MM.1S (cell line): ENCODE measurements at regions not wholly inside any gene's neighbourhood (a gene's known extent, or its start where the extent isn't known, plus 50 kb on each side); places are given as distances from the start of the nearest gene placed in this dataset.

Source experiments
- DNase-seq: peaks from one replicate; pipeline ENCODE4 v3.0.0-alpha.2; 2015
- H2AFZ ChIP-seq: fragments of 300-600 bp; sonication (generic); 2 replicates; pipeline ENCODE4 v1.6.0; 2016; ENCODE audit warnings: antibody characterized with exemption, low read length
- H3F3A ChIP-seq: fragments of 300-600 bp; sonication (generic); 2 replicates; pipeline ENCODE4 v1.6.1; 2016; ENCODE audit warnings: mild to moderate bottlenecking, antibody characterized with exemption, low read length, moderate library complexity, mixed read lengths; ENCODE audit not compliant: insufficient read depth
- H3K27ac ChIP-seq: fragments of 300-600 bp; sonication (generic); 2 replicates; pipeline ENCODE4 v1.5.1; 2016; ENCODE audit warnings: mild to moderate bottlenecking, low read length
- H3K27me3 ChIP-seq: fragments of 300-600 bp; sonication (generic); replicated peaks from 2 replicates; pipeline ENCODE4 v1.6.0; 2016; ENCODE audit warnings: low read length; ENCODE audit not compliant: insufficient read depth
- H3K36me3 ChIP-seq: fragments of 300-600 bp; sonication (generic); replicated peaks from 2 replicates; pipeline ENCODE4 v1.6.1; 2016; ENCODE audit warnings: mild to moderate bottlenecking, low read length, mixed read lengths; ENCODE audit not compliant: insufficient read depth
- H3K4me1 ChIP-seq: fragments of 300-600 bp; sonication (generic); 2 replicates; pipeline ENCODE4 v1.6.1; 2016; ENCODE audit warnings: low read length, mixed read lengths
- H3K4me2 ChIP-seq: fragments of 300-600 bp; sonication (generic); 2 replicates; pipeline ENCODE4 v1.6.0; 2016; ENCODE audit warnings: low read depth, low read length
- H3K4me3 ChIP-seq: fragments of 300-600 bp; sonication (generic); 2 replicates; pipeline ENCODE4 v1.5.1; 2016; ENCODE audit warnings: low read length, mixed read lengths
- H3K79me2 ChIP-seq: fragments of 300-600 bp; sonication (generic); 2 replicates; pipeline ENCODE4 v1.6.1; 2016; ENCODE audit warnings: mixed run types, low read length, mixed read lengths
- H3K9ac ChIP-seq: fragments of 300-600 bp; sonication (generic); 2 replicates; pipeline ENCODE4 v1.6.1; 2016; ENCODE audit warnings: low read length, mixed read lengths
- H3K9me2 ChIP-seq: fragments of 300-600 bp; sonication (generic); replicated peaks from 2 replicates; pipeline ENCODE4 v1.6.1; 2016; ENCODE audit warnings: mild to moderate bottlenecking, low read length, mixed read lengths; ENCODE audit not compliant: insufficient read depth
- H3K9me3 ChIP-seq: fragments of 300-600 bp; sonication (generic); replicated peaks from 2 replicates; pipeline ENCODE4 v1.6.1; 2016; ENCODE audit warnings: mild to moderate bottlenecking, low read length, mixed read lengths; ENCODE audit not compliant: insufficient read depth
- H4K20me1 ChIP-seq: fragments of 300-600 bp; sonication (generic); 2 replicates; pipeline ENCODE4 v1.6.1; 2016; ENCODE audit warnings: mild to moderate bottlenecking, low read length, moderate library complexity, mixed read lengths; ENCODE audit not compliant: insufficient read depth
- EZH2 ChIP-seq: fragments of 300-600 bp; sonication (generic); optimal IDR thresholded peaks from 2 replicates; pipeline ENCODE3; 2017; ENCODE audit warnings: low read depth, mild to moderate bottlenecking, antibody characterized with exemption, low read length, mixed read lengths
- EZH2phosphoT487 ChIP-seq: fragments of 300-600 bp; sonication (generic); IDR thresholded peaks from 2 replicates; pipeline ENCODE4 v1.6.1; 2018; ENCODE audit warnings: antibody characterized with exemption, low read length
- TF ChIP-seq, protein P1 (sequence below): fragments of 300-600 bp; sonication (generic); IDR thresholded peaks from 2 replicates; pipeline ENCODE4 v1.5.1; 2016; ENCODE audit warnings: antibody characterized with exemption, low read length, mixed read lengths

DNA sequence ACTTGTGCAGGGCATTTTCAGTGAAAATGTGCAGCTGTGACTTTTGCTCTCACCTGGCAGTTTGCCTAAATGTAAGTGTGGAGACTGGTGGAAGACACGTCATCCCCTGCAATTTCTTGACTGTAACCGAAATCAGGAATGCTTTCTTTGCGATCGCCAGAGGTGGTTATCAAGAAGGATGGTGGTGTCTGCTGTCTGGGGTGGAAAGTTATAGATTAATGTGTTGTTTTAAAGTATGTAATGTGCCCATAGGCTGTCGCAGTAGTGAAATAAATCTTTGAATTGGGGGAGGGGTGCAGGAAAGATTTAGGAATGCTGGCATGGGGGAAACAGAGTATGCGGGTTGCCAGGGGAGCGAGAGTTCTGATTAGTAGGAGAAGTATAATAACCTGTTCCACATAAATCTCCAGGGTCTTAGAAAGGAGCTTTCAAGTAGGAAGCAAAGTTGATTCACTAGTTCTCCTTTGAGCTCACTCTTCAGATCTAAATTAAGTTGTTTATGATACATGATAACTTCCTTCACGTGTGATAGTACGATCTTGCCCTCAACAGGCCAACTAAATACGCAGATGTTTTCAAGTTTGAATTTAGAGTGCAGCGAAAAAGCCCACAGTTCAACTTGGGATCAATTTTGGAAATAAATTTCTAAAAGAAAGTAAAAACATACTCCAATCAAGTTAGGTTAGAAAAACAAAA, 1520.0 kb upstream of the SLC10A2 start:
- Histone ChIP-seq H3F3A (no peaks in the 10 kb centered on the region), H2AFZ (no peak overlapping the region), H3K27ac (no peak overlapping the region), H3K27me3 (no peaks in the 10 kb centered on the region), H3K9me3 (no peaks in the 10 kb centered on the region), H3K4me1 (no peaks in the 10 kb centered on the region), H3K9me2 (no peaks in the 10 kb centered on the region), H3K79me2 (no peaks in the 10 kb centered on the region), H3K4me3 (no peak overlapping the region), H3K36me3 (no peaks in the 10 kb centered on the region), H3K4me2 (no peak overlapping the region), H4K20me1 (no peaks in the 10 kb centered on the region), H3K9ac (no peak overlapping the region)
- no peak for DNase-seq
- TF ChIP-seq EZH2phosphoT487 (no peak), EZH2 (no peak)
- TF ChIP-seq, protein P1, sequence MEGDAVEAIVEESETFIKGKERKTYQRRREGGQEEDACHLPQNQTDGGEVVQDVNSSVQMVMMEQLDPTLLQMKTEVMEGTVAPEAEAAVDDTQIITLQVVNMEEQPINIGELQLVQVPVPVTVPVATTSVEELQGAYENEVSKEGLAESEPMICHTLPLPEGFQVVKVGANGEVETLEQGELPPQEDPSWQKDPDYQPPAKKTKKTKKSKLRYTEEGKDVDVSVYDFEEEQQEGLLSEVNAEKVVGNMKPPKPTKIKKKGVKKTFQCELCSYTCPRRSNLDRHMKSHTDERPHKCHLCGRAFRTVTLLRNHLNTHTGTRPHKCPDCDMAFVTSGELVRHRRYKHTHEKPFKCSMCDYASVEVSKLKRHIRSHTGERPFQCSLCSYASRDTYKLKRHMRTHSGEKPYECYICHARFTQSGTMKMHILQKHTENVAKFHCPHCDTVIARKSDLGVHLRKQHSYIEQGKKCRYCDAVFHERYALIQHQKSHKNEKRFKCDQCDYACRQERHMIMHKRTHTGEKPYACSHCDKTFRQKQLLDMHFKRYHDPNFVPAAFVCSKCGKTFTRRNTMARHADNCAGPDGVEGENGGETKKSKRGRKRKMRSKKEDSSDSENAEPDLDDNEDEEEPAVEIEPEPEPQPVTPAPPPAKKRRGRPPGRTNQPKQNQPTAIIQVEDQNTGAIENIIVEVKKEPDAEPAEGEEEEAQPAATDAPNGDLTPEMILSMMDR: no peak

DNA sequence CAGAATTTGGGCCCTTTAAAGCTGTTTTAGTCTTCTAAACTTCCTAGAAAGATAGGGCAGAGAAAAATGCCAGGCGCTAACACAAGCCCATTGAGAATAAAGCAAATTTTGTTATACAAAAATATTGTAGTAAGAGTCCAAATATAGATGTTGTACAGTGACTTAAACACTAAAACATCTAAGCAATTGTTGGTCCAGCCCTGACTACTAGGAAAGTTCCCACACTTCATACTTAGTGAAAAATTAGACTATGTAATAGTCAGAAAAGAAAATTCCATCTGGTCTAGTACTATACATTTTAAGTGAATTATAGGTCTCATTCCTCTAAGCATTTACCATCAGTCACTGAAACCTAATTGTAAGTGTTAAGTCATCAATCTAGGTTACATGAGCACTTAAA, 1518.3 kb upstream of the SLC10A2 start:
- Histone ChIP-seq H2AFZ (no peak overlapping the region), H3K79me2 (no peaks in the 10 kb centered on the region), H3K36me3 (no peaks in the 10 kb centered on the region)

DNA sequence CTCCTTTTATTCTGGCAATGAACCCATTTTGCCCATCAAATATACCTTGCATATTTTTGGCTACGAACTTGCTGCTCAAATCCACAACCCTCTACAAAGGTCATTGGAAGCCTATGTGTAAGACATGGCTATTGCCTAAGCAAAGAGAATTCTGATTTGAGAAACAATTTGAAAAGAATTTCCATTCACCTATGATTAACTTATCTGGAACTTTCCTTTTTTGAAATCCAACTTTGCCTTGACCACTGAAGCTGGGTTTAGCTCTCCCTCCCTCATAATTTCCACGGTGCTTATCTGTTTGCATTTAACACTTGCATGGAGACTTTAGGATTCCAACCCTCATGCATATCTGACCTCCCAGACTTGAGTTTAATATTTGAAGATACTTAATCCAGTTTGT, 1514.7 kb upstream of the SLC10A2 start:
- no peaks in the 10 kb centered on the region for H3K9me2 ChIP-seq
- H3K4me1 ChIP-seq: 0 out of 2 replicates have a peak, but pooled peaks cover 3% of the 10 kb centered on the region
- H3K4me3 ChIP-seq: no peak overlapping the region
- H3K9ac ChIP-seq: no peak overlapping the region
- no peaks in the 10 kb centered on the region for H3F3A ChIP-seq
- no peaks in the 10 kb centered on the region for H3K9me3 ChIP-seq
- no peaks in the 10 kb centered on the region for H3K36me3 ChIP-seq
- no peak overlapping the region for H3K4me2 ChIP-seq
- no peak overlapping the region for H3K27ac ChIP-seq
- H4K20me1 ChIP-seq: no peaks in the 10 kb centered on the region
- no peak overlapping the region for H2AFZ ChIP-seq
- no peak for DNase-seq
- H3K79me2 ChIP-seq: no peaks in the 10 kb centered on the region
- no peaks in the 10 kb centered on the region for H3K27me3 ChIP-seq
- TF ChIP-seq EZH2phosphoT487 (no peak), EZH2 (no peak)
- TF ChIP-seq, protein P1: no peak

More for the DNA sequence above, 1518.3 kb upstream of the SLC10A2 start:
- DNase-seq: no peak
- Histone ChIP-seq H3K4me1 (no peaks in the 10 kb centered on the region), H3K9me2 (no peaks in the 10 kb centered on the region), H3K27me3 (no peaks in the 10 kb centered on the region), H4K20me1 (no peaks in the 10 kb centered on the region), H3K4me3 (no peak overlapping the region), H3K9me3 (no peaks in the 10 kb centered on the region), H3K9ac (no peak overlapping the region), H3K27ac (no peak overlapping the region), H3K4me2 (no peak overlapping the region), H3F3A (no peaks in the 10 kb centered on the region)
- TF ChIP-seq EZH2phosphoT487: no peak
- TF ChIP-seq, protein P1: no peak
- no peak for TF ChIP-seq EZH2
